SK-N-SH treated with all-trans-retinoic acid at 6 μM for 48 hours (cell line): ENCODE measurements at regions not wholly inside any gene's neighbourhood (a gene's known extent, or its start where the extent isn't known, plus 50 kb on each side); places are given as distances from the start of the nearest gene placed in this dataset.

ENCODE experiments used
- ATAC-seq: fragments of 200-7000 bp; cut with Tn5 transposase; 3 replicates; pipeline ENCODE4 v1.9.1; 2020; ENCODE audit warnings: mild to moderate bottlenecking, moderate library complexity
- ARNTL ChIP-seq: fragments of 450-650 bp; formaldehyde crosslinking; IDR thresholded peaks from 2 replicates; pipeline ENCODE4 v1.5.0; 2020; ENCODE audit warnings: low read depth, mild to moderate bottlenecking, moderate library complexity, borderline replicate concordance
- BACH2 ChIP-seq: fragments of 250-450 bp; sonication (Bioruptor Pico); IDR thresholded peaks from 2 replicates; pipeline ENCODE4 v1.9.0; 2021; ENCODE audit warnings: mild to moderate bottlenecking, borderline replicate concordance
- CREB5 ChIP-seq: fragments of 250-450 bp; sonication (Bioruptor Pico); IDR thresholded peaks from 2 replicates; pipeline ENCODE4 v1.5.1; 2020; ENCODE audit warnings: low read depth, mild to moderate bottlenecking, moderate library complexity
- CSDC2 ChIP-seq: fragments of 250-450 bp; sonication (Bioruptor Pico); IDR thresholded peaks from 2 replicates; pipeline ENCODE4 v1.5.0; 2020; ENCODE audit warnings: mild to moderate bottlenecking, moderate library complexity
- ESRRG ChIP-seq: fragments of 250-450 bp; sonication (Bioruptor Pico); IDR thresholded peaks from 2 replicates; pipeline ENCODE4 v1.6.1; 2021; ENCODE audit warnings: mild to moderate bottlenecking
- GLIS3 ChIP-seq: fragments of 250-450 bp; sonication (Bioruptor Pico); IDR thresholded peaks from 2 replicates; pipeline ENCODE4 v1.5.0; 2020; ENCODE audit warnings: mild to moderate bottlenecking, moderate library complexity
- ISL1 ChIP-seq: fragments of 250-450 bp; sonication (Bioruptor Pico); IDR thresholded peaks from 2 replicates; pipeline ENCODE4 v2.1.2; 2022; ENCODE audit warnings: mild to moderate bottlenecking, moderate library complexity
- OSR1 ChIP-seq: fragments of 250-450 bp; sonication (Bioruptor Pico); IDR thresholded peaks from 2 replicates; pipeline ENCODE4 v1.8.0; 2022; ENCODE audit warnings: moderate library complexity, mild to moderate bottlenecking, inconsistent platforms
- POU6F1 ChIP-seq: fragments of 250-450 bp; sonication (Bioruptor Pico); IDR thresholded peaks from 2 replicates; pipeline ENCODE4 v1.8.0; 2021; ENCODE audit warnings: low read depth, mild to moderate bottlenecking, moderate library complexity, borderline replicate concordance
- PPARA ChIP-seq: fragments of 250-450 bp; sonication (Bioruptor Pico); IDR thresholded peaks from 2 replicates; pipeline ENCODE4 v1.5.0; 2020; ENCODE audit warnings: mild to moderate bottlenecking, borderline replicate concordance
- RARB ChIP-seq: fragments of 250-450 bp; sonication (Bioruptor Pico); IDR thresholded peaks from 2 replicates; pipeline ENCODE4 v1.8.0; 2021; ENCODE audit warnings: mild to moderate bottlenecking, moderate library complexity
- SNAI2 ChIP-seq: fragments of 250-450 bp; sonication (Bioruptor Pico); IDR thresholded peaks from 2 replicates; pipeline ENCODE4 v1.5.0; 2020; ENCODE audit warnings: mild to moderate bottlenecking, moderate library complexity
- TCF4 ChIP-seq: fragments of 250-450 bp; sonication (Bioruptor Pico); IDR thresholded peaks from 2 replicates; pipeline ENCODE4 v1.8.0; 2021; ENCODE audit warnings: mild to moderate bottlenecking, moderate library complexity, borderline replicate concordance
- TOX ChIP-seq: fragments of 250-450 bp; sonication (Bioruptor Pico); IDR thresholded peaks from 2 replicates; pipeline ENCODE4 v1.8.0; 2021; ENCODE audit warnings: mild to moderate bottlenecking, moderate library complexity, borderline replicate concordance
- ZC3H10 ChIP-seq: fragments of 250-450 bp; sonication (Bioruptor Pico); IDR thresholded peaks from 2 replicates; pipeline ENCODE4 v1.5.1; 2021; ENCODE audit warnings: mild to moderate bottlenecking, moderate library complexity
- ZFP3 ChIP-seq: fragments of 250-450 bp; sonication (Bioruptor Pico); IDR thresholded peaks from 2 replicates; pipeline ENCODE4 v1.5.0; 2020; ENCODE audit warnings: mild to moderate bottlenecking, moderate library complexity
- ZFP30 ChIP-seq: fragments of 450-650 bp; formaldehyde crosslinking; IDR thresholded peaks from 2 replicates; pipeline ENCODE4 v1.5.0; 2022; ENCODE audit warnings: mild to moderate bottlenecking, moderate library complexity
- ZNF565 ChIP-seq: fragments of 450-650 bp; formaldehyde crosslinking; conservative IDR thresholded peaks from 2 replicates; pipeline ENCODE4 v1.5.0; 2020; ENCODE audit warnings: low read depth, mild to moderate bottlenecking, moderate library complexity
- ZNF70 ChIP-seq: fragments of 450-650 bp; formaldehyde crosslinking; IDR thresholded peaks from 2 replicates; pipeline ENCODE4 v1.5.0; 2020; ENCODE audit warnings: mild to moderate bottlenecking, moderate library complexity
- ZNF8 ChIP-seq: fragments of 450-650 bp; formaldehyde crosslinking; IDR thresholded peaks from 2 replicates; pipeline ENCODE4 v1.5.0; 2020; ENCODE audit warnings: mild to moderate bottlenecking, moderate library complexity
- TF ChIP-seq, protein P1 (sequence below): fragments of 250-450 bp; sonication (Bioruptor Pico); IDR thresholded peaks from 2 replicates; pipeline ENCODE4 v1.8.0; 2020; ENCODE audit warnings: mild to moderate bottlenecking, moderate library complexity, borderline replicate concordance
- TF ChIP-seq, protein P2 (sequence below): fragments of 250-450 bp; sonication (Bioruptor Pico); IDR thresholded peaks from 2 replicates; pipeline ENCODE4 v1.5.1; 2021; ENCODE audit warnings: mild to moderate bottlenecking, moderate library complexity

DNA sequence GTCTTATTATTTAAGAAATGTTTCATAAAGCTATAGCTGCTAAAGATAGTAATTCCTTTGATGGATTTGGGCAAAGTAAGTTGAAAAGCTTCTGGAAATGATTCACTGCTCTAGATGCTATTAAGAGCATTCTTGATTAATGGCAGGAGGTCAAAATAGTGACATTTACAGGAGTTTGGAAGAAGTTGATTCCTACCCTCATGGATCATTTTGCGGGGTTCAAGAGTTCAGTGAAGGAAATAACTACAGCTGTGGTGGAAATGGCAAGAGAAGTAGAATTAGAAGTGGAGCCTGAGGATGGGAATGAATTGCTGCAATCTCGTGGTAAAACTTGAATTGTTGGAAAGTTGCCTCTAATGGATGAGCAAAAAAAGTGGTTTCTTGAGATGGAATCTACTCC lies 316.1 kb downstream of the UTRN start:
- TF ChIP-seq ZNF565 (no peak), TOX (CRISPR knock-in tag) (no peak), RARB (CRISPR knock-in tag) (no peak), GLIS3 (no peak), ZFP30 (CRISPR knock-in tag) (no peak), ESRRG (CRISPR knock-in tag) (no peak), CREB5 (CRISPR knock-in tag) (no peak), CSDC2 (CRISPR knock-in tag) (no peak), ARNTL (CRISPR knock-in tag) (no peak), TCF4 (CRISPR knock-in tag) (no peak), POU6F1 (CRISPR knock-in tag) (no peak), PPARA (no peak), ZC3H10 (CRISPR knock-in tag) (no peak), BACH2 (CRISPR knock-in tag) (no peak), ISL1 (CRISPR knock-in tag) (no peak), ZFP3 (CRISPR knock-in tag) (no peak), ZNF8 (no peak), ZNF70 (CRISPR knock-in tag) (no peak)
- TF ChIP-seq, protein P1, sequence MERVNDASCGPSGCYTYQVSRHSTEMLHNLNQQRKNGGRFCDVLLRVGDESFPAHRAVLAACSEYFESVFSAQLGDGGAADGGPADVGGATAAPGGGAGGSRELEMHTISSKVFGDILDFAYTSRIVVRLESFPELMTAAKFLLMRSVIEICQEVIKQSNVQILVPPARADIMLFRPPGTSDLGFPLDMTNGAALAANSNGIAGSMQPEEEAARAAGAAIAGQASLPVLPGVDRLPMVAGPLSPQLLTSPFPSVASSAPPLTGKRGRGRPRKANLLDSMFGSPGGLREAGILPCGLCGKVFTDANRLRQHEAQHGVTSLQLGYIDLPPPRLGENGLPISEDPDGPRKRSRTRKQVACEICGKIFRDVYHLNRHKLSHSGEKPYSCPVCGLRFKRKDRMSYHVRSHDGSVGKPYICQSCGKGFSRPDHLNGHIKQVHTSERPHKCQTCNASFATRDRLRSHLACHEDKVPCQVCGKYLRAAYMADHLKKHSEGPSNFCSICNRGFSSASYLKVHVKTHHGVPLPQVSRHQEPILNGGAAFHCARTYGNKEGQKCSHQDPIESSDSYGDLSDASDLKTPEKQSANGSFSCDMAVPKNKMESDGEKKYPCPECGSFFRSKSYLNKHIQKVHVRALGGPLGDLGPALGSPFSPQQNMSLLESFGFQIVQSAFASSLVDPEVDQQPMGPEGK: no peak
- no peak for ATAC-seq

DNA sequence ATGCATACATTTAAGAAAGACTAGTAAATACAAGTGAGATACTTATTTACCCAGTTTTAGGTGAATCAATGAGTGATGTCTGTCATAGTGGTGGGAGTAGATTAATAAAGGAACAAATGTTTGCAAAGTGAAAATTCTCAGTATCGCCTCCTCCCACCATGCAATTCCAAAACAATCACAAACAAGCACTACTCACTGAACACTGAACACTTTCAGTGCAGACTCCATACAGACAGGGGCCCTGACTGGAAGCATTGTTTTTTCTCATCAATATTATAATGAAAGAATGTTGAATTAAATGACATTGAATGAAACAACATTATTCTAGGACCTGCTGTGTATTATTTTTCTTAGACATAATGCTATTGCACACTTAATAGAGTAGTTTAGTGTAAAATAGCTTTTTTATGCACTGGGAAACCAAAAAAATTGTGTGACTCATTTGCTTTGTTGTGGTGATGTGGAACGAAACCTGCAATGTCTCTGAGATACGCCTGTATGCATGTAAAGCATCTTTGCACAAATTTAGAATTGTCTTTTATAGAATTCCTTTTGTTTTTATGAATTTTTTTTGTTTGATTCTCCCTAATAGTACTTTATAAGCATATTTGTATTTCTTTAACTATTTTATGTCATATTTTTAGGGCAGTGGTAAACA lies 317.5 kb downstream of the UTRN start:
- no peak for TF ChIP-seq ZFP3 (CRISPR knock-in tag)
- no peak for TF ChIP-seq ZNF70 (CRISPR knock-in tag)
- TF ChIP-seq, protein P2, sequence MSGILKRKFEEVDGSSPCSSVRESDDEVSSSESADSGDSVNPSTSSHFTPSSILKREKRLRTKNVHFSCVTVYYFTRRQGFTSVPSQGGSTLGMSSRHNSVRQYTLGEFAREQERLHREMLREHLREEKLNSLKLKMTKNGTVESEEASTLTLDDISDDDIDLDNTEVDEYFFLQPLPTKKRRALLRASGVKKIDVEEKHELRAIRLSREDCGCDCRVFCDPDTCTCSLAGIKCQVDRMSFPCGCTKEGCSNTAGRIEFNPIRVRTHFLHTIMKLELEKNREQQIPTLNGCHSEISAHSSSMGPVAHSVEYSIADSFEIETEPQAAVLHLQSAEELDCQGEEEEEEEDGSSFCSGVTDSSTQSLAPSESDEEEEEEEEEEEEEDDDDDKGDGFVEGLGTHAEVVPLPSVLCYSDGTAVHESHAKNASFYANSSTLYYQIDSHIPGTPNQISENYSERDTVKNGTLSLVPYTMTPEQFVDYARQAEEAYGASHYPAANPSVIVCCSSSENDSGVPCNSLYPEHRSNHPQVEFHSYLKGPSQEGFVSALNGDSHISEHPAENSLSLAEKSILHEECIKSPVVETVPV (CRISPR knock-in tag): no peak
- TF ChIP-seq, protein P1: no peak
- TF ChIP-seq OSR1 (CRISPR knock-in tag): no peak
- no peak for TF ChIP-seq POU6F1 (CRISPR knock-in tag)
- no peak for TF ChIP-seq ZFP30 (CRISPR knock-in tag)
- no peak for TF ChIP-seq SNAI2
- no peak for TF ChIP-seq BACH2 (CRISPR knock-in tag)
- no peak for TF ChIP-seq ARNTL (CRISPR knock-in tag)
- TF ChIP-seq ZNF8: no peak
- no peak for TF ChIP-seq GLIS3
- no peak for TF ChIP-seq CSDC2 (CRISPR knock-in tag)
- TF ChIP-seq, all 23 proteins: peak for 0
- ATAC-seq: no peak
